ENCODE measurements at regions not wholly inside any gene's neighbourhood (a gene's known extent, or its start where the extent isn't known, plus 50 kb on each side); places are given as distances from the start of the nearest gene placed in this dataset.

DNA sequence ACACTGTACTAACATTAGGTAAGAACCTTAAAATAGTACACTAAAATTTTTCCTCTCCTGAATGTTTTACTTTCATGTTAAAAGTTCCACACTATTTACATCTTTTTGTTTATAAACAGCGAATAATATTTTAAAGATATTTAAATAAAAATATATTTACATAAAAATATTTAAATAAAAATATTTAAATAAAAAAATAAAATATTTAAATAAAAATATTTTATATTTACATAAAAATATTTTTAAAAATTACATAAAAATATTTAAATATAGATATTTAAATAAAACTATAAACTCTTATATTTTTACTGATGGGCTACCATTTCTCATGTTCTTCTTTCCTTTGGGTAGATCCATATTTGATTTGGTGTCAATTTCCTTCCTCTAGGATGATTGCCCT lies 619.0 kb downstream of the ANKRD7 start:
- H3K27ac Mint-ChIP-seq (ENCODE audit: unreplicated experiment): no peak overlapping the region
- no peak for DNase-seq (ENCODE audit: extremely low spot score, unreplicated experiment)
- H3K36me3 Mint-ChIP-seq (ENCODE audit: unreplicated experiment): no peaks in the 10 kb centered on the region
- H3K4me1 Mint-ChIP-seq (ENCODE audit: unreplicated experiment): no peaks in the 10 kb centered on the region
- H3K27me3 Mint-ChIP-seq (ENCODE audit: unreplicated experiment): no peaks in the 10 kb centered on the region
- peaks cover 7% of the 10 kb centered on the region for H3K9me3 Mint-ChIP-seq (ENCODE audit: unreplicated experiment)
- TF ChIP-seq, protein P1, sequence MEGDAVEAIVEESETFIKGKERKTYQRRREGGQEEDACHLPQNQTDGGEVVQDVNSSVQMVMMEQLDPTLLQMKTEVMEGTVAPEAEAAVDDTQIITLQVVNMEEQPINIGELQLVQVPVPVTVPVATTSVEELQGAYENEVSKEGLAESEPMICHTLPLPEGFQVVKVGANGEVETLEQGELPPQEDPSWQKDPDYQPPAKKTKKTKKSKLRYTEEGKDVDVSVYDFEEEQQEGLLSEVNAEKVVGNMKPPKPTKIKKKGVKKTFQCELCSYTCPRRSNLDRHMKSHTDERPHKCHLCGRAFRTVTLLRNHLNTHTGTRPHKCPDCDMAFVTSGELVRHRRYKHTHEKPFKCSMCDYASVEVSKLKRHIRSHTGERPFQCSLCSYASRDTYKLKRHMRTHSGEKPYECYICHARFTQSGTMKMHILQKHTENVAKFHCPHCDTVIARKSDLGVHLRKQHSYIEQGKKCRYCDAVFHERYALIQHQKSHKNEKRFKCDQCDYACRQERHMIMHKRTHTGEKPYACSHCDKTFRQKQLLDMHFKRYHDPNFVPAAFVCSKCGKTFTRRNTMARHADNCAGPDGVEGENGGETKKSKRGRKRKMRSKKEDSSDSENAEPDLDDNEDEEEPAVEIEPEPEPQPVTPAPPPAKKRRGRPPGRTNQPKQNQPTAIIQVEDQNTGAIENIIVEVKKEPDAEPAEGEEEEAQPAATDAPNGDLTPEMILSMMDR (IDR thresholded peaks at IDR 0.05): no peak
- H3K4me3 Mint-ChIP-seq (ENCODE audit: unreplicated experiment): no peak overlapping the region

DNA sequence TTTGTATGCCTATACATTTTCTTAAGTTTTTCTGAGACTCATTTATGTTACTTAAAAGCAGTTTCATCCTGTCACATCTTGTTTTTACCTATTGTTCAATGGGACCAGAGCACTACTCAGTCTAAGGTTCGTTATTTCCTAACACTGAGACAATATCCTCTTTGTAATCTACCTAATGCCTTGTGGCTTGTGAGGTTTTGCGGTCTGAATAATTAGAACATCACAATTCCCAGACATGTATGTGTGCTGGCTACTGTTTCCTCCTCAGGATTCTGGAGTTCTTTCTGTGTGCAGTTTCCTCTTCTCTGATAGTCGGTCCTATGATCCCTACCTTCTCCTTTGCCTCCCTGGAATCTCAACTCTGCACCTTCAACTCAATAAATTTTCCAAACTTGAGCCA lies 620.2 kb downstream of the ANKRD7 start:
- DNase-seq (ENCODE audit: extremely low spot score, unreplicated experiment): no peak
- Mint-ChIP-seq H3K27me3 (ENCODE audit: unreplicated experiment) (no peaks in the 10 kb centered on the region), H3K36me3 (ENCODE audit: unreplicated experiment) (no peaks in the 10 kb centered on the region), H3K9me3 (ENCODE audit: unreplicated experiment) (peaks cover 7% of the 10 kb centered on the region), H3K4me1 (ENCODE audit: unreplicated experiment) (no peaks in the 10 kb centered on the region), H3K4me3 (ENCODE audit: unreplicated experiment) (no peak overlapping the region), H3K27ac (ENCODE audit: unreplicated experiment) (no peak overlapping the region)
- TF ChIP-seq, protein P1 (IDR thresholded peaks at IDR 0.05): no peak

DNA sequence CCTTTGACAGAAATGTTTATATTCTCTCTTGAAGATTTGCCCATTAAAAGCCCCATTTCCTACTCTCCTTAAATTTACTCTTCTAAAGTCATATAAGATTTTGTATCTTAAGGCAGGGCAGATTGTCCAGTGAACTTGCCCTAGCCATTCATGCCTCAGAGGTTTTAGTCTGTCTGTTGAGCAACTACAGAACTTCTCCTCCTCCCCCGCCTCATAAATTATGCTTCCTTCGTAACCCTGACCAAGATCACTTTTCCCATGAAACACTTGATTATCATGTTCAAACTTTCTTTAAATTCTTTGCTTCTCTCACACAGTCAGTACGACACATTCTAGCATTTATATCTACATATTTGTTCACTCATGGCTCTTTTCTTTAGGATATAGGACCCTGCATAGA lies 621.3 kb downstream of the ANKRD7 start:
- no peak overlapping the region for H3K27ac Mint-ChIP-seq (ENCODE audit: unreplicated experiment)
- no peaks in the 10 kb centered on the region for H3K36me3 Mint-ChIP-seq (ENCODE audit: unreplicated experiment)
- TF ChIP-seq, protein P1 (IDR thresholded peaks at IDR 0.05): no peak
- H3K9me3 Mint-ChIP-seq (ENCODE audit: unreplicated experiment): peaks cover 4% of the 10 kb centered on the region
- no peak overlapping the region for H3K4me3 Mint-ChIP-seq (ENCODE audit: unreplicated experiment)
- H3K4me1 Mint-ChIP-seq (ENCODE audit: unreplicated experiment): no peaks in the 10 kb centered on the region
- DNase-seq (ENCODE audit: extremely low spot score, unreplicated experiment): no peak
- H3K27me3 Mint-ChIP-seq (ENCODE audit: unreplicated experiment): no peaks in the 10 kb centered on the region

DNA sequence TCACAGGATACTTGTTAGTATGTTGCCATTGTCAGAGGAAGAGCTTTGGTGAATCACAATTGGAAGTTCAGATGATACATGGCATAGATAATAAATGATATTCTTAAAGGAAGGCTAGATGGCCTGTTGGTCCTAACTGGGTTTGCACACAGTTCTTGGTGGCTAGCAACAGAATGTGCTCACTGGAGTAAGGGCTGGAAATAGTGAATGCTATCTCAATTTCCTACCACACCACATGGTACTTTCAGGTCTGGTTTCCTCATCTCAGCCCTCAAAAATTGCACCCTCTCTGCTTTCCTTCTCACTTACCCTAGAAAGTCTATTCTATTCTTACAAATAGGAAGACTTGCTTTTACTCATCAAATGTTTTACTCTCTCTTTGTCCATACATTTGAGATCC lies 622.5 kb downstream of the ANKRD7 start:
- Mint-ChIP-seq H3K9me3 (ENCODE audit: unreplicated experiment) (no peaks in the 10 kb centered on the region), H3K4me3 (ENCODE audit: unreplicated experiment) (no peak overlapping the region), H3K36me3 (ENCODE audit: unreplicated experiment) (no peaks in the 10 kb centered on the region), H3K27ac (ENCODE audit: unreplicated experiment) (no peak overlapping the region), H3K4me1 (ENCODE audit: unreplicated experiment) (no peaks in the 10 kb centered on the region), H3K27me3 (ENCODE audit: unreplicated experiment) (no peaks in the 10 kb centered on the region)
- no peak for DNase-seq (ENCODE audit: extremely low spot score, unreplicated experiment)
- TF ChIP-seq, protein P1 (IDR thresholded peaks at IDR 0.05): no peak

DNA sequence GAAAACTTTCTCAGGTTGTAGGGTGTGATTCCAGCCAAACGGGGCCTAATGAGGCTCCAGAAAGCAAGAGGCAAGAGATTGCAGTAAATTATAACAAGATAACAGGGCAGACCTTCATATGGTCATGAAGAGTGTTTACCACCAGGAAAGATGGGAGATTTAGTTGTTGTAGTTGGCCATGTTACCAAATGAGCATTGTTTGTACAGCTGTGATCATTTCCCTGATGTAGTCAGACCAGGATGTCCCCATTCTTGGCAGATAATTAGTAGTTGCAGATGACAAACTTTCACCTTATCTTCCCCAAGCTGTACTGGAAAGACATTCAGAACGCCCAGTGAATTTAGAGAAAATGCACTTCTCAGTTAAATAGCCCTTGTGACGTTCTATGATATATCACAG lies 630.8 kb downstream of the ANKRD7 start:
- no peaks in the 10 kb centered on the region for H3K36me3 Mint-ChIP-seq (ENCODE audit: unreplicated experiment)
- H3K9me3 Mint-ChIP-seq (ENCODE audit: unreplicated experiment): no peaks in the 10 kb centered on the region
- H3K27ac Mint-ChIP-seq (ENCODE audit: unreplicated experiment): no peak overlapping the region
- no peak overlapping the region for H3K4me3 Mint-ChIP-seq (ENCODE audit: unreplicated experiment)
- H3K4me1 Mint-ChIP-seq (ENCODE audit: unreplicated experiment): no peaks in the 10 kb centered on the region
- TF ChIP-seq, protein P1 (IDR thresholded peaks at IDR 0.05): no peak
- H3K27me3 Mint-ChIP-seq (ENCODE audit: unreplicated experiment): no peaks in the 10 kb centered on the region
- no peak for DNase-seq (ENCODE audit: extremely low spot score, unreplicated experiment)
